Vagina (tissue), 2 donors: ENCODE measurements at regions not wholly inside any gene's neighbourhood (a gene's known extent, or its start where the extent isn't known, plus 50 kb on each side); places are given as distances from the start of the nearest gene placed in this dataset.

ENCODE experiments used
- DNase-seq, 2 donors: peaks; one replicate each; pipeline ENCODE4 v3.0.0-alpha.2; 2017; ENCODE audit errors: extremely low spot score in 2 of 2
- H3K27ac ChIP-seq: fragments of 200-600 bp; sonication (generic); one replicate; pipeline ENCODE4 v1.5.1; 2019
- H3K27me3 ChIP-seq: fragments of 200-600 bp; sonication (generic); one replicate; pipeline ENCODE4 v1.5.1; 2019
- H3K36me3 ChIP-seq, 2 donors: fragments of 200-600 bp; sonication (generic); one replicate each; pipeline ENCODE4 v1.5.1; 2017 to 2019
- H3K4me1 ChIP-seq: fragments of 200-600 bp; sonication (generic); one replicate; pipeline ENCODE4 v1.5.1; 2019
- H3K4me3 ChIP-seq, 2 donors: fragments of 200-600 bp; sonication (generic); 1 replicate in 1 of 2; 2 replicates in 1 of 2; pipeline ENCODE4 v1.5.1; 2016 to 2019
- H3K9me3 ChIP-seq: fragments of 200-600 bp; sonication (generic); one replicate; pipeline ENCODE4 v1.5.1; 2019
- CTCF ChIP-seq, 3 experiments: fragments of 450-650 bp in 2 of 3; fragments of 200-600 bp in 1 of 3; sonication (generic) in 1 of 3; IDR thresholded peaks; one replicate each; pipeline ENCODE4 v1.5.1; 2017 to 2019; ENCODE audit warnings: antibody characterized with exemption in 3 of 3, mild to moderate bottlenecking in 2 of 3, moderate library complexity in 2 of 3
- POLR2A ChIP-seq, 2 donors: fragments of 450-650 bp; IDR thresholded peaks; one replicate each; pipeline ENCODE4 v1.6.1; 2017; ENCODE audit warnings: antibody characterized with exemption in 2 of 2, mild to moderate bottlenecking in 2 of 2, moderate library complexity in 2 of 2
- POLR2AphosphoS5 ChIP-seq, 2 donors: sonication (generic); formaldehyde crosslinking; IDR thresholded peaks; one replicate each; pipeline ENCODE4 v1.9.0; 2017; ENCODE audit warnings: antibody characterized with exemption in 2 of 2, mild to moderate bottlenecking in 2 of 2, low read depth in 1 of 2; ENCODE audit not compliant: insufficient read depth in 1 of 2
- intact Hi-C: fragments of 100-400 bp; cut with DNase I; formaldehyde crosslinking; loops from one replicate; pipeline ENCODE4 v1.15.1; 2023

GRCh38 chr3:194781617-194782016 lies 95.9 kb downstream of the FAM43A start:
- Histone ChIP-seq H3K9me3 (no peaks in the 10 kb centered on the region), H3K4me3 (no peak overlapping the region), H3K27me3 (no peaks in the 10 kb centered on the region), H3K4me1 (peaks cover 7% of the 10 kb centered on the region), H3K27ac (no peak overlapping the region), H3K36me3 (no peaks in the 10 kb centered on the region)
- DNase-seq: peak; percentile 7 to 34
- TF ChIP-seq CTCF (IDR thresholded peaks at IDR 0.05) (no peak), POLR2AphosphoS5 (IDR thresholded peaks at IDR 0.05; ENCODE audit: insufficient read depth in 1 of 2, low read depth in 1 of 2) (no peak), POLR2A (IDR thresholded peaks at IDR 0.05) (no peak)
- intact Hi-C loops: no loop called here

- DNase-seq: peak; percentile 70 to 76
These were observed 97.2 kb downstream of the FAM43A start for GRCh38 chr3:194782698-194783404.

GRCh38 chr3:194784361-194784760 lies 98.7 kb downstream of the FAM43A start:
- TF ChIP-seq POLR2A (IDR thresholded peaks at IDR 0.05) (no peak), POLR2AphosphoS5 (IDR thresholded peaks at IDR 0.05; ENCODE audit: insufficient read depth in 1 of 2, low read depth in 1 of 2) (no peak), CTCF (IDR thresholded peaks at IDR 0.05) (no peak)
- Histone ChIP-seq H3K27ac (no peak overlapping the region), H3K9me3 (no peaks in the 10 kb centered on the region), H3K4me3 (no peak overlapping the region), H3K27me3 (no peaks in the 10 kb centered on the region), H3K36me3 (no peaks in the 10 kb centered on the region), H3K4me1 (peaks cover 7% of the 10 kb centered on the region)
- intact Hi-C loops: no loop called here
- peak; percentile 74 to 79 for DNase-seq

More at GRCh38 chr3:194782698-194783404, 97.2 kb downstream of the FAM43A start:
- H3K4me3 ChIP-seq: no peak overlapping the region
- intact Hi-C loops: no loop called here
- no peaks in the 10 kb centered on the region for H3K36me3 ChIP-seq
- no peaks in the 10 kb centered on the region for H3K27me3 ChIP-seq
- H3K9me3 ChIP-seq: no peaks in the 10 kb centered on the region
- peaks cover 7% of the 10 kb centered on the region for H3K4me1 ChIP-seq
- H3K27ac ChIP-seq: no peak overlapping the region
- TF ChIP-seq POLR2AphosphoS5 (IDR thresholded peaks at IDR 0.05; ENCODE audit: insufficient read depth in 1 of 2, low read depth in 1 of 2) (no peak), CTCF (IDR thresholded peaks at IDR 0.05) (no peak), POLR2A (IDR thresholded peaks at IDR 0.05) (no peak)

- intact Hi-C loops: no loop called here
- no peaks in the 10 kb centered on the region for H3K27me3 ChIP-seq
- peak; percentile 29 to 61 for DNase-seq
- H3K4me3 ChIP-seq: no peak overlapping the region
- H3K27ac ChIP-seq: no peak overlapping the region
- H3K9me3 ChIP-seq: no peaks in the 10 kb centered on the region
- H3K36me3 ChIP-seq: no peaks in the 10 kb centered on the region
- TF ChIP-seq POLR2A (IDR thresholded peaks at IDR 0.05) (no peak), CTCF (IDR thresholded peaks at IDR 0.05) (no peak), POLR2AphosphoS5 (IDR thresholded peaks at IDR 0.05; ENCODE audit: insufficient read depth in 1 of 2, low read depth in 1 of 2) (peak in 1 of 2 donors; percentile 53)
- H3K4me1 ChIP-seq: peaks cover 7% of the 10 kb centered on the region
These were observed 99.6 kb downstream of the FAM43A start for GRCh38 chr3:194785315-194785714.

- peak in 1 of 2 donors; percentile 74 for DNase-seq
- no peaks in the 10 kb centered on the region for H3K9me3 ChIP-seq
- TF ChIP-seq POLR2AphosphoS5 (IDR thresholded peaks at IDR 0.05; ENCODE audit: insufficient read depth in 1 of 2, low read depth in 1 of 2) (no peak), POLR2A (IDR thresholded peaks at IDR 0.05) (no peak), CTCF (IDR thresholded peaks at IDR 0.05) (no peak)
- intact Hi-C loops: no loop called here
- peaks cover 7% of the 10 kb centered on the region for H3K4me1 ChIP-seq
- H3K4me3 ChIP-seq: no peak overlapping the region
- no peak overlapping the region for H3K27ac ChIP-seq
- no peaks in the 10 kb centered on the region for H3K27me3 ChIP-seq
- H3K36me3 ChIP-seq: no peaks in the 10 kb centered on the region
These were observed 101.4 kb downstream of the FAM43A start for GRCh38 chr3:194787072-194787471.
